ENCODE measurements at regions not wholly inside any gene's neighbourhood (a gene's known extent, or its start where the extent isn't known, plus 50 kb on each side); places are given as distances from the start of the nearest gene placed in this dataset.

GRCh38 chr9:3742586-3742985 lies 216.8 kb upstream of the RFX3 start:
- TF ChIP-seq MNT (IDR thresholded peaks at IDR 0.05) (no peak), CHD4 (IDR thresholded peaks at IDR 0.05; ENCODE audit: borderline replicate concordance, low read length) (no peak), NFATC3 (CRISPR knock-in tag; IDR thresholded peaks at IDR 0.05) (no peak)

All from HepG2 (cell line).